Muscle layer of colon (tissue), 2 donors: ENCODE measurements at regions not wholly inside any gene's neighbourhood (a gene's known extent, or its start where the extent isn't known, plus 50 kb on each side); places are given as distances from the start of the nearest gene placed in this dataset.
A peak's percentile ranks its signal among the peaks of the same experiment; 100 is the strongest.
"Not testable (repeated sequence)": the region's sequence is repeated elsewhere in the genome, so short reads cannot be mapped to it uniquely, and the experiment has no call there.

Experiments
- H3K27ac ChIP-seq: one replicate; pipeline ENCODE4 v1.7.0; 2013; ENCODE audit warnings: low read depth, mild to moderate bottlenecking, low read length, moderate library complexity
- H3K27me3 ChIP-seq, 2 donors: one replicate each; pipeline ENCODE4 v1.7.0; 2013; ENCODE audit warnings: low read length in 2 of 2, mild to moderate bottlenecking in 2 of 2; ENCODE audit not compliant: insufficient read depth in 2 of 2, control insufficient read depth in 1 of 2
- H3K36me3 ChIP-seq: one replicate; pipeline ENCODE4 v1.7.0; 2013; ENCODE audit warnings: mild to moderate bottlenecking, low read length; ENCODE audit not compliant: insufficient read depth
- H3K4me1 ChIP-seq: one replicate; pipeline ENCODE4 v1.7.0; 2013; ENCODE audit warnings: mild to moderate bottlenecking, low read length; ENCODE audit not compliant: insufficient read depth
- H3K4me3 ChIP-seq, 2 donors: one replicate each; pipeline ENCODE4 v1.7.0; 2013; ENCODE audit warnings: low read length in 2 of 2, low read depth in 1 of 2, mild to moderate bottlenecking in 1 of 2, moderate library complexity in 1 of 2
- H3K9ac ChIP-seq: one replicate; pipeline ENCODE4 v1.7.0; 2013; ENCODE audit warnings: low read length
- H3K9me3 ChIP-seq: one replicate; pipeline ENCODE4 v1.7.0; 2013; ENCODE audit warnings: mild to moderate bottlenecking, low read length
- donor health status: abdominal sarcoma.
- donor health status: Adenocarcinoma of cecum.

DNA sequence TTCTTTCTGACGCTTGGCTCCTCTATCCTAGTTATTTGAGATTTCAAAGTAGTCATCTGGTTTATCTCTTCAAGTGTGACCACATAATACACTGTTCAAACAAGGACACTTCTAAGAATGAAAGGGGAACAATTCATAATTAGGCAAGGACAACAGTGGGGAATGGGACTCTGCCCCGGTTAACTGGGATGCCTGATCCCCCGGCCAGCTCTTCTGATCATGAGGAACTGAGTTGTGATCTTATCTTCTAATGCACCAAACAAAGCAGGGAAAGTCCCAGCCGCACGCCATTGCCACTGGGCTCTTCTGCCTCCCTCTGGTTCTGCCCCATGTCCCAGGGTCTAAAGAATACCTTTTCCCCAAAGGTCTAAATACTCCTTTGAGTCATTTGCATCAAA lies 158.2 kb upstream of the IRF2BP2 start:
- Histone ChIP-seq H3K36me3 (no peaks in the 10 kb centered on the region), H3K9me3 (no peaks in the 10 kb centered on the region), H3K4me1 (peaks cover 14% of the 10 kb centered on the region), H3K4me3 (no peak overlapping the region), H3K27ac (no peak overlapping the region), H3K27me3 (no peaks in the 10 kb centered on the region), H3K9ac (no peak overlapping the region)

DNA sequence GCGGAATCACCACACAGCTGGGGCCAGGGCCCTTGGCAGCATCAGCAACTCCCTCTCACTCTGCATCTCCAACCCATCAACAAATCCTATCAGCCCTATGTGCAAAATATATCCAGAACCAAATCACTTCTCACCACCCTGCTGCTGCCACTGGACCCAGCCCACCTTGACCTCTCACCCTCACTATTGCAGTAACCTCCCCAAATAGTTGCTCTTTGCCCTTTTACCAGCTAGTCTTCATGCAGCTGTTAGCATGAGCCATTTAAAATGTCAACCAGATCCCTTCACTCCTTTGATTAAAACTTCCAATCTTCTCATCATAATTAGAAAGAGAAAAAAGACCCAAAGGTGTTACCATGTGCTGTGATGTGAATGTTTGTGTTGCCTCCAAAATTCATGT lies 155.7 kb upstream of the IRF2BP2 start:
- Histone ChIP-seq H3K27me3 (no peaks in the 10 kb centered on the region), H3K4me1 (no peaks in the 10 kb centered on the region), H3K27ac (no peak overlapping the region), H3K4me3 (no peak overlapping the region), H3K9ac (no peak overlapping the region), H3K9me3 (no peaks in the 10 kb centered on the region), H3K36me3 (no peaks in the 10 kb centered on the region)

DNA sequence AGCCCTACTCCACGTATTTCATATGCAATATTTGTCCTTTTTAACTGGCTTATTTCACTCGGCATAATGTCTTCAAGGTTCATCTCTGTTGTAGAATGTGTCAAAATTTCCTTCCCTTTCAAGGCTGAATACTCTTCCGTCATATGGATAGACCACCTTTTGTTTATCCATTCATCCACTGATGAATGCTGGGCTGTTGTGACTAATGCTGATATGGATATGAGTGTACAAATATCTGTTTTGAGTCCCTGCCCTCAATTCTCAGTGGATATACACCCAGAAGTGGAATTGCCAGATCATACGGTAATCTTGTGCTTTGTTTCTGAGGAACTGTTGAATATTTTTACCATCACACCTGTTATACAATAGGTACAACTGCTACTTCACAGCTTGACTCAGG lies 155.2 kb upstream of the IRF2BP2 start:
- peaks cover 5% of the 10 kb centered on the region for H3K4me1 ChIP-seq
- H3K36me3 ChIP-seq, result no peaks in the 10 kb centered on the region
- no peaks in the 10 kb centered on the region for H3K9me3 ChIP-seq
- no peak overlapping the region for H3K9ac ChIP-seq
- H3K4me3 ChIP-seq, result no peak overlapping the region
- H3K27me3 ChIP-seq, result no peaks in the 10 kb centered on the region
- no peak overlapping the region for H3K27ac ChIP-seq

DNA sequence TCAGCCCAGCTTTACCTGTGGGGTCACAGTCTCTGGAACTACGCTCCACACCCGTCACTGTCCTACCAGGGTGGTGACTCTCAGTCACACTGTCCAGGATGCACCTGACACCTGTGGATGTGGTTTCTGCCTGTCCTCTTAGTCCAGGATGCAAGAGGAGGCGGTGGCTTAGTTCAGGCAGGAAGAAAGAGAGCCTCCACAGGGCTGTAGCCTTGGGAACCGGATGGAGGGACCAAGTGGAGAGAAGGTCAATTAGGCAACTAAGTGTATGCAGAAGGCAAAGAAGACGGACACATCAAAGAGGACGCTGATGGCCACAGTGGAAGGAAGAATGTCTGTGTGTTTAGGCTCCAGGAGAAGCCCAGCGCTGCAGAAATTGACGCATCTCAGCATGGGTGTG lies 153.9 kb upstream of the IRF2BP2 start:
- Histone ChIP-seq H3K4me1 (peaks cover 9% of the 10 kb centered on the region), H3K4me3 (no peak overlapping the region), H3K36me3 (no peaks in the 10 kb centered on the region), H3K9ac (no peak overlapping the region), H3K27me3 (no peaks in the 10 kb centered on the region), H3K9me3 (no peaks in the 10 kb centered on the region), H3K27ac (no peak overlapping the region)

DNA sequence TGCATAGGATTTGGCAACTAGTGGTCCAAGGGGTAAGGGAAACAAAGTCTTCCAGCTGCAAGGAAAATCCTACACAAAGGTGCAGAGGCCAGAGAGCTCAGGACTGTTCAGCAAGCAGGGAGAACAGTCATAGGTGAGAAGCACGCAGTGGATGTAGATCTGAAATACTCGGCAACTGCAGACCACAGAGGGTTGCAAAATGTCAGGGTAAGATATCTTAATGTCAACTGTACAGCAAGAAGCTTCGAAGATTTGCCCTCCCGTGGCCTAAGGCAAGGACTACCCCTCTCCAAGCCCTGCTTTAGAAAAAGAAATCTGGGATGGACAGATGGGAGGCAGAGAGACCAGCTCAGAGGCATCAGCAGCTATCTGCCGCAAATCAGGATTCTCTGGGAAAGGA lies 153.4 kb upstream of the IRF2BP2 start:
- peaks cover 9% of the 10 kb centered on the region for H3K4me1 ChIP-seq
- H3K27me3 ChIP-seq, result no peaks in the 10 kb centered on the region
- H3K36me3 ChIP-seq, result no peaks in the 10 kb centered on the region
- no peak overlapping the region for H3K9ac ChIP-seq
- no peak overlapping the region for H3K27ac ChIP-seq
- H3K4me3 ChIP-seq, result no peak overlapping the region
- no peaks in the 10 kb centered on the region for H3K9me3 ChIP-seq

DNA sequence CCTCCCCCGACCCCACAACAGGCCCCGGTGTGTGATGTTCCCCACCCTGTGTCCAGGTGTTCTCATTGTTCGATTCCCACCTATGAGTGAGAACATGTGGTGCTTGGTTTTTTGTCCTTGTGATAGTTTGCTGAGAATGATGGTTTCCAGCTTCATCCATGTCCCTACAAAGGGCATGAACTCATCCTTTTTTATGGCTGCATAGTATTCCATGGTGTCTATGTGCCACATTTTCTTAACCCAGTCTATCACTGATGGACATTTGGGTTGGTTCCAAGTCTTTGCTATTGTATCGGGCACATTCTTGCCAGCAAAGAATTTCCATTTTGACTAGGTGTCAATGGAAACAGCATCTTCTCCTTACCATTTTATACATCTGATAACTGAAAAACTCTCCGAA lies 152.1 kb upstream of the IRF2BP2 start:
- H3K9me3 ChIP-seq, H3K4me1 ChIP-seq, H3K27me3 ChIP-seq, H3K36me3 ChIP-seq, H3K9ac ChIP-seq, H3K4me3 ChIP-seq, H3K27ac ChIP-seq: not testable (repeated sequence)

DNA sequence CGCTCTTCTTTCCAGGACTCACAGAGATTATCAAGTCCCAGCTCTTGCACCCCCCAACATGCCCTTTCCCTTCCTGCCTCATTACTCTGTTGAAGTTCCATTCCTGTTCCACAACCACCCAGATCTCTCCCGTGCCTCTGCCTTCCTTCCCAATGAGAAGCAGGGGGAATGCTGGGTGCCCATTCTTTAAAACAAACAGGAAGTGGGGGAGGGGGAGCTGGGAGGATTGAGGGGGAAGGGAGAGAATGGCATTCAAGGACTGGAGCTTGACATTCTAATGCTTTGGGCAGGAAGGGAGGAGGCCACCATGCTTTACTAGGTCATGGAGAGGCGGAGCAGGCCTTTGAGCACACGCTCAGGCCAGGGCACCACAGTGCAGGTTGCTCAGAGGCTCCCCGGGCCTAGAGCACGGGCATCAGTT lies 150.3 kb upstream of the IRF2BP2 start:
- Histone ChIP-seq H3K9me3 (no peaks in the 10 kb centered on the region), H3K27me3 (no peaks in the 10 kb centered on the region), H3K36me3 (no peaks in the 10 kb centered on the region), H3K4me1 (peaks cover 13% of the 10 kb centered on the region), H3K9ac (no peak overlapping the region), H3K27ac (peak overlapping the region; percentile 34), H3K4me3 (no peak overlapping the region)

DNA sequence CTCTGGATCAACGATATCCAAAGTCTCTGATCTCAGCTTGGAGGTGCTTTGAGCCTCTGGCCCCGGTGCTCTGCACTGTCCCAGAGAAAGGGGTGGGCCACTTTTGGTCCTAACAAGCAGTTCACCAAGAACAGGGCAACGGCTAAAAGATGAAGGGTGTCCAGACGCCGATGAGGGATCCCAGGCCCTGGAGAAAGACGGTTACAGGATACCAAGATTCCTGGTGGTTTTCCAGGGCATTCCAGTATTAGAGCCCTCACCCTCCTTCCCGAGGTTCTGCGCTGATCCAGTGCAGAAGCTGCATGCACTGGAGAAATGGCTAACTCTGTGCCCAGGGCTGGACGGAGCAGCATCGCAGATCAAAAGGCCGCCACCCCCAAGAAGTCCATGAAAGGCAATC lies 149.9 kb upstream of the IRF2BP2 start:
- Histone ChIP-seq H3K4me3 (no peak overlapping the region), H3K4me1 (peaks cover 16% of the 10 kb centered on the region), H3K27me3 (no peaks in the 10 kb centered on the region), H3K9me3 (no peaks in the 10 kb centered on the region), H3K36me3 (no peaks in the 10 kb centered on the region), H3K9ac (no peak overlapping the region), H3K27ac (peak overlapping the region; percentile 34)

DNA sequence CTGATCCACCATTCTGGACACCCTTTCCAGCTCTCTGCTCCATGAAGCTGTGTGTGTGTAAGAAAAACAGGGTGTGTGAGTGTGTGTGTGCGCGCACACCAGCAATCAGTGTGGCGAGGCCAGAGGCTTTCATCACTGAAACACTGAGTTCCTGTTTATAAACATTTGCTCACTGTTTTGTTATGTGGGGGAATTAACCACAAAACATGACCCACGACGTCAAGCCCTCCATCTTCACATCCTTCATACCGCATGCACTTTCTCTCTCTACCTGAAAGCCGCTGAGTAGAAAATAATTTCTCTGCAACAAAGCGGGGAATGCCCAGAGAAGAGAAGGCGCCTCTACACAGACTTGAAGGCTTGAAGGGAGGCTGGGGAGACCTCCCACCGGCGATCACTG lies 148.9 kb upstream of the IRF2BP2 start:
- H3K27me3 ChIP-seq, result no peaks in the 10 kb centered on the region
- peaks cover 16% of the 10 kb centered on the region for H3K4me1 ChIP-seq
- no peak overlapping the region for H3K27ac ChIP-seq
- H3K9ac ChIP-seq, result no peak overlapping the region
- no peak overlapping the region for H3K4me3 ChIP-seq
- no peaks in the 10 kb centered on the region for H3K9me3 ChIP-seq
- H3K36me3 ChIP-seq, result no peaks in the 10 kb centered on the region

DNA sequence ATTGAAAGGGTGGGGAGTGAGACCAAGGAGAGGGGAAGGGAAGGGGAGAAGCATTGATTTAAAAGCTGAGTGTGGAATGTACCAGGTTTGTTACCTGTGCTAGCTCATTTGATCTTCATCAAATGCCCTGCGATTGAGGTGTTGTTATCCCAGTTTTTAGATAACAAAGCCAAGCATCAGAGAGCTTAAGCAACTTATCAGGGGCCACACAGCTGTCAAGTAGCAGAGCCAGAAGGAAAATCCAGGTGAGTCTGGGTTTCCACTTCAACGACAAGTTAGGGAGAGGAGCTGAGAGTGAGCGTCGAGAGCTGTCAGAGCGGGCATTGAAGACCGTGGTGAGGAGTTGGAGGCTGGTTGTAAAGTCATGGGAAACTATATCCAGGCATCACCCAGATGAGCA lies 146.9 kb upstream of the IRF2BP2 start:
- H3K9ac ChIP-seq, result no peak overlapping the region
- H3K27me3 ChIP-seq, result no peaks in the 10 kb centered on the region
- H3K4me3 ChIP-seq, result no peak overlapping the region
- H3K36me3 ChIP-seq, result no peaks in the 10 kb centered on the region
- peaks cover 16% of the 10 kb centered on the region for H3K4me1 ChIP-seq
- H3K27ac ChIP-seq, result no peak overlapping the region
- H3K9me3 ChIP-seq, result no peaks in the 10 kb centered on the region

DNA sequence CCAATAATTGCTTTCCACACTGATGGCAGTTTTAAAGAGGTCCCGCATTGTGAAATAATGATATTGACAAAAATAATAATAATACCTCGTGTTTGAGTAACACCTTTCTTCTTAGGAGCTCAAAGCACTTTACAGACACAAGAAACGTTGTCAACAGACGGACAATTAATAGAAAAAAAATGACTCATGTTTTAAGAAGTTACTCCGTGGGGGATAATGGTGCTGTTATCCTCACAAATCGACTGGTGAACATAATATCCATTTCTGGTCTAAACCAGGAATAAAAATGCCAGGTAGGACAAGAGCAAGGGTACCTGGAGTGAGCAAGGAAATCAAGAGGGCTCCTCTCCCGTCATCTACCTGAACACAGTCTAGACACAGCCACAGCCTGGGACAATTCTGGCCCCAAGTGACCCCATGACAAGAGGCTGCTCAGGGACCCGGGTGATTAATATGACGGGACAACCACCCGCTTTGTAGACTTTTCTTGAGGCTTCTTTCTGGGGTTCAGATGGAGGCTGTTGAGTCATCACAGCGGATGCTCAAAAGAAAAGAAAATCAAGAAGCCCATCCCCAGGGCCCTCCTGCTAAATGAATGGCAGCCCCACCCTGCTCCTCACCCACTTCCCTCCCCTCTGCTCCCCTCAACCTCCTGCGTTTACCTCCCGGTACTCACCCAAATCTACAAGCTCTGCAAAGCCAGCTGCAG lies 146.2 kb upstream of the IRF2BP2 start:
- Histone ChIP-seq H3K36me3 (no peaks in the 10 kb centered on the region), H3K9me3 (no peaks in the 10 kb centered on the region), H3K27me3 (no peaks in the 10 kb centered on the region), H3K9ac (no peak overlapping the region), H3K4me1 (peaks cover 20% of the 10 kb centered on the region), H3K27ac (no peak overlapping the region), H3K4me3 (no peak overlapping the region)

DNA sequence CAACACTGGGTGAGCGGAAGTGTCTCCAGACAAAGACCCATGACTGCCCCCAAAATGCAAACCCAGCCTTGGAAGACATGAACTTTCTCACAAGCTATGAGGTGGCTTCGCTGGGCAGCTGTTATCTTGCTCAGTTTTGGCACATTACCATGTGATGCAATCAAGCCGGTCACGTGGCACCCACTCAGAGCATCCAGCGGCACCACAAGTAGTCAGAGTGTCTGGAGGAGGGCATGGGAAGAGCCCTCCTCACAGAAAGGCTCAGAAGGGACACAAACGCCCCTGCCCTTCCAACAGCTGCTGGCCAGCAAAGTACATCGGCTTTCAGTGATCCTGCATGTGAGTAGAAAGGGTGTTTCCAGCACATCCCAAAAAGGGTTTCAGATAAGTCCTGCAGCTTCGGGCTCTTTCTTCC lies 145.5 kb upstream of the IRF2BP2 start:
- H3K27me3 ChIP-seq, result no peaks in the 10 kb centered on the region
- no peak overlapping the region for H3K4me3 ChIP-seq
- no peaks in the 10 kb centered on the region for H3K36me3 ChIP-seq
- H3K9me3 ChIP-seq, result no peaks in the 10 kb centered on the region
- H3K4me1 ChIP-seq, result peaks cover 20% of the 10 kb centered on the region
- no peak overlapping the region for H3K9ac ChIP-seq
- no peak overlapping the region for H3K27ac ChIP-seq
